ENCODE measurements at regions not wholly inside any gene's neighbourhood (a gene's known extent, or its start where the extent isn't known, plus 50 kb on each side); places are given as distances from the start of the nearest gene placed in this dataset.
"Not testable (repeated sequence)": the region's sequence is repeated elsewhere in the genome, so short reads cannot be mapped to it uniquely, and the experiment has no call there.

DNA sequence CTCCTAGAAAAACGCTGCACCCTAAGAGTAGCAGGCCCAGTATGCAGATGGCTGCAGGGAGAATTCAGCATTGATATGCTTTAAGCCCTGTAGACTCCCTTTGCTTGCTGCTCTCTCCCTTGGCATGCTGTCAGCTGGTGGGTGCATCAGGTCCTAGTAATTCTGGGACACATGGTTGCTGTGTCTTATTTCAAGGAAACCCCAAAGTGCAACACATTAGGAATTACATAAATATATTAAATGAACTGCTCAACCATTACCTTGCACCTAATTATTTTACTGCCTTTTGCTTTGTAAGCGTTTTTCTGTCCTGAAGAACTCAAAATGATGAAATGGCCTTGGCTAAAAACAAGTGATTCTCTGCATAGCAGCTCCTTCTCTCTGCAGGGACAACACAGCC lies 516.3 kb downstream of the ZIC3 start:
- H3K27ac Mint-ChIP-seq = no peak overlapping the region
- H3K9me3 Mint-ChIP-seq = peaks cover 5% of the 10 kb centered on the region
- DNase-seq = no peak
- no peaks in the 10 kb centered on the region for H3K36me3 Mint-ChIP-seq (ENCODE audit: low read depth)
- no peak overlapping the region for H3K4me3 Mint-ChIP-seq
- TF ChIP-seq, protein P1, sequence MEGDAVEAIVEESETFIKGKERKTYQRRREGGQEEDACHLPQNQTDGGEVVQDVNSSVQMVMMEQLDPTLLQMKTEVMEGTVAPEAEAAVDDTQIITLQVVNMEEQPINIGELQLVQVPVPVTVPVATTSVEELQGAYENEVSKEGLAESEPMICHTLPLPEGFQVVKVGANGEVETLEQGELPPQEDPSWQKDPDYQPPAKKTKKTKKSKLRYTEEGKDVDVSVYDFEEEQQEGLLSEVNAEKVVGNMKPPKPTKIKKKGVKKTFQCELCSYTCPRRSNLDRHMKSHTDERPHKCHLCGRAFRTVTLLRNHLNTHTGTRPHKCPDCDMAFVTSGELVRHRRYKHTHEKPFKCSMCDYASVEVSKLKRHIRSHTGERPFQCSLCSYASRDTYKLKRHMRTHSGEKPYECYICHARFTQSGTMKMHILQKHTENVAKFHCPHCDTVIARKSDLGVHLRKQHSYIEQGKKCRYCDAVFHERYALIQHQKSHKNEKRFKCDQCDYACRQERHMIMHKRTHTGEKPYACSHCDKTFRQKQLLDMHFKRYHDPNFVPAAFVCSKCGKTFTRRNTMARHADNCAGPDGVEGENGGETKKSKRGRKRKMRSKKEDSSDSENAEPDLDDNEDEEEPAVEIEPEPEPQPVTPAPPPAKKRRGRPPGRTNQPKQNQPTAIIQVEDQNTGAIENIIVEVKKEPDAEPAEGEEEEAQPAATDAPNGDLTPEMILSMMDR (IDR thresholded peaks at IDR 0.05) = no peak
- no peaks in the 10 kb centered on the region for H3K27me3 Mint-ChIP-seq (ENCODE audit: insufficient read depth)
- H3K4me1 Mint-ChIP-seq (ENCODE audit: low read depth) = no peaks in the 10 kb centered on the region

DNA sequence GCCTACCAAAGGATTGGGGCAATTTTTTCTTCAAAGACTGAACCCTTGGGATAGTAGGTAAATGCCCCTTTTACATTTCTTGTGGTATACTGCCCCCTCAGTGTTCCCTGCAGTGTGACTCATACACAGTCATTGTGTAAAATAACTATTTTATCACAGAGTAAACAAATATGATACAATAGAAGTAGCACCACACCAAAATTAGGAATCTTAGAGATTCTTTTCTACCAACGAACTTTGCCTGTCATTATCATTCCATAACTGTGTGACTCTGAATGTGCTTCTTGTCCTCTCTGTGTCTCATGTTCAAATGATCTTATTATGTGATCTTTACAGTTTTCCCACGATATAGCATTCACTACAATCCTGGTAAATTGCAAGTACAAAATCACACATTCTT lies 517.0 kb downstream of the ZIC3 start:
- Mint-ChIP-seq H3K4me1 (ENCODE audit: low read depth) (no peaks in the 10 kb centered on the region), H3K36me3 (ENCODE audit: low read depth) (no peaks in the 10 kb centered on the region), H3K4me3 (no peak overlapping the region), H3K27ac (no peak overlapping the region), H3K27me3 (ENCODE audit: insufficient read depth) (no peaks in the 10 kb centered on the region), H3K9me3 (peaks cover 5% of the 10 kb centered on the region)
- TF ChIP-seq, protein P1 (IDR thresholded peaks at IDR 0.05) = no peak
- DNase-seq = no peak

DNA sequence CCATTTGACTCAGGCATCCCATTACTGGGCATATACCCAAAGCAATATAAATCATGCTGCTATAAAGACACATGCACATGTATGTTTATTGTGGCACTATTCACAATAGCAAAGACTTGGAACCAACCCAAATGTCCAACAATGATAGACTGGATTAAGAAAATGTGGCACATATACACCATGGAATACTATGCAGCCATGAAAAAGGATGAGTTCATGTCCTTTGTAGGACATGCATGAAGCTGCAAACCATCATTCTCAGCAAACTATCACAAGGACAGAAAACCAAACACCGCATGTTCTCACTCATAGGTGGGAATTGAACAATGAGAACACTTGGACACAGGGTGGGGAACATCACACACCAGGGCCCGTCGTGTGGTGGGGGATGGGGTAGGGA lies 545.0 kb downstream of the ZIC3 start:
- H3K4me3 Mint-ChIP-seq; H3K27me3 Mint-ChIP-seq (ENCODE audit: insufficient read depth); H3K9me3 Mint-ChIP-seq; H3K27ac Mint-ChIP-seq; H3K4me1 Mint-ChIP-seq (ENCODE audit: low read depth); H3K36me3 Mint-ChIP-seq (ENCODE audit: low read depth); DNase-seq: not testable (repeated sequence)

DNA sequence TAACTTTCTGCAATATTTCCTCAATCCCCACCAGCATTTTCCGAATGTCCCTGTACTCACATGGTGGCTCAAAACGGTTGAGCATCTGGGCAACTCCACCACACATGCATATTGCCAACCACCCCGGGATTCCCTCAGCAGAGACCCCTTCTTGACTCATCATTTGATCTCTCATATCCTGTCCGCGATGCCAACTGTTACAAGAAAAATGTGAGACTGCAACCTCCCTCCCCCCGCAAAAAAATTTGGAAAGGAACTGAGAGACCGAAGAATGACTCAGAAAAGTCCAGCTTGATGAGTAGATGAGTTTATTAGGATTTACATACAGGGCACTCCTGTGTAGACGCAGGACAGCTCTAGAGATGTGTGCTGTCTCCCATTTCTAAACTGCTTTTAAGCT lies 561.4 kb downstream of the ZIC3 start:
- no peaks in the 10 kb centered on the region for H3K9me3 Mint-ChIP-seq
- peaks cover 11% of the 10 kb centered on the region for H3K4me1 Mint-ChIP-seq (ENCODE audit: low read depth)
- peak; percentile 19 for DNase-seq
- TF ChIP-seq, protein P1 (IDR thresholded peaks at IDR 0.05) = no peak
- no peaks in the 10 kb centered on the region for H3K36me3 Mint-ChIP-seq (ENCODE audit: low read depth)
- no peaks in the 10 kb centered on the region; the same call in none of the 2 replicates for H3K27me3 Mint-ChIP-seq (ENCODE audit: insufficient read depth)
- no peak overlapping the region for H3K4me3 Mint-ChIP-seq
- no peak overlapping the region for H3K27ac Mint-ChIP-seq

DNA sequence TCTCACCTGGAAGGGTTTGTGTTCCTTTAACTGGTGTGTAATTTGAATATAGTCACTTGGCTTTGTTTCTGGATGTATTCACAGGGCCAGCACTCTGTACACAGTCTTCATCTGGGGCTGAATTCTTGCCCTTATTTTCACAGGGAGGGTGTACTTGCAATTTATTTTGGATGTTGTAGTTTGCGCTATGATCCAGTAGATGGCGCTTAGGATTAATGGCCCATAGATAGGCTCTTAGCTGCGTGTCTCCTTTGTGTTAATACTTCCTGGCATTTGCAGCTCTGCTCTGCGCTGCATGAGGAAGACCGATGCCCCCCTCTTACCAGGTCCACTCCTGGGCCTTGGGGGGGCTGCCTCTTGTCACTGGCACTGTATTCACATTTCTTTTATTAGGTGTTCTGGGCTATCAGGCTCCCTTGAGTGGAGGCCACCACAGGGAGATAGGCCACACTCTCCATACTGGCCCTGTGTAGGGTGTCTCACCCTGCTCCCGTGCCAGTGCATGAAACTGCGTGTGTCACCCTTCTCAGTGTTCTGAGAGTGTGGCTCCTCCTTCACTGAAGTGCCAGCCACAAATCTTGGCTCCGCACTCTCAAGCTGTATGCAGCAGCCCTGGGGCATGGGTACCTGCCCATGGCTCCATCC lies 562.2 kb downstream of the ZIC3 start:
- Mint-ChIP-seq H3K9me3 (no peaks in the 10 kb centered on the region), H3K36me3 (ENCODE audit: low read depth) (no peaks in the 10 kb centered on the region), H3K4me3 (no peak overlapping the region), H3K27ac (no peak overlapping the region), H3K4me1 (ENCODE audit: low read depth) (peaks cover 11% of the 10 kb centered on the region), H3K27me3 (ENCODE audit: insufficient read depth) (no peaks in the 10 kb centered on the region; the same call in none of the 2 replicates)
- TF ChIP-seq, protein P1 (IDR thresholded peaks at IDR 0.05) = peak; percentile 70
- DNase-seq = peak; percentile 0

DNA sequence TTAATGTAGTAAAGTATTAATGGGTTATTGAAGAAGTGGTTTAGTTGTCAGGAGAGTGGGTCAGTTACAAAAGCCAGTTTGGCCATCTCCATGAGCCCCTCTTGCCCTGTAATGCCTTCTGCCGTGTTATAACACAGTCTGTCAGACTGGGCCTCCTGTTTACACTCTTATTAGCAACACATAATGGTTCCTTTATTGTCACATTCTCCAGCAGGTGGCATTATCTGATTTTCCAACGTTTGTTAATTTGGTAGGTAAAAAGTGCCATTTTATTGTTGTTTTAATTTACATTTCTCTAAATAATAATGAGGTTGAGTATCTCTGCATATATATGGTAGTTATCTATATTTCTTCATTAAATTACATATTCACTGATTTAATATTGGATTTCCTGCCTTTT lies 560.8 kb downstream of the FGF13 start:
- DNase-seq = no peak
- Mint-ChIP-seq H3K9me3 (peaks cover 16% of the 10 kb centered on the region), H3K36me3 (ENCODE audit: low read depth) (no peaks in the 10 kb centered on the region), H3K4me1 (ENCODE audit: low read depth) (no peaks in the 10 kb centered on the region), H3K4me3 (no peak overlapping the region), H3K27me3 (ENCODE audit: insufficient read depth) (no peaks in the 10 kb centered on the region), H3K27ac (no peak overlapping the region)
- TF ChIP-seq, protein P1 (IDR thresholded peaks at IDR 0.05) = no peak

All from HFFc6 (cell line).